NOMO-1 (cell line): ENCODE measurements at regions not wholly inside any gene's neighbourhood (a gene's known extent, or its start where the extent isn't known, plus 50 kb on each side); places are given as distances from the start of the nearest gene placed in this dataset.
"Not testable (repeated sequence)": the region's sequence is repeated elsewhere in the genome, so short reads cannot be mapped to it uniquely, and the experiment has no call there.

Experiments
- DNase-seq, 2 experiments: peaks; one replicate each; lab custom pipeline; 2025; ENCODE audit not compliant: unreplicated experiment in 2 of 2; lab: John Stamatoyannopoulos, UW

GRCh38 chr21:9881430-9881829 lies 640.0 kb upstream of the TPTE start:
- DNase-seq = not testable (repeated sequence)

- DNase-seq = not testable (repeated sequence)
Measured at GRCh38 chr21:9883047-9883446, 638.3 kb upstream of the TPTE start.

GRCh38 chr21:9883571-9884282 lies 637.7 kb upstream of the TPTE start:
- not testable (repeated sequence) for DNase-seq

GRCh38 chr21:9888500-9888899 lies 632.9 kb upstream of the TPTE start:
- DNase-seq = not testable (repeated sequence)

- DNase-seq = not testable (repeated sequence)
Measured at GRCh38 chr21:9903579-9903978, 617.8 kb upstream of the TPTE start.

- DNase-seq = not testable (repeated sequence)
Measured at GRCh38 chr21:9914135-9914534, 607.2 kb upstream of the TPTE start.

GRCh38 chr21:9919446-9919845 lies 601.9 kb upstream of the TPTE start:
- DNase-seq = not testable (repeated sequence)

GRCh38 chr21:9943639-9944038 lies 577.7 kb upstream of the TPTE start:
- not testable (repeated sequence) for DNase-seq

- DNase-seq = not testable (repeated sequence)
Measured at GRCh38 chr21:9946057-9946456, 575.3 kb upstream of the TPTE start.

GRCh38 chr21:9949510-9950289 lies 571.7 kb upstream of the TPTE start:
- DNase-seq = not testable (repeated sequence)

- not testable (repeated sequence) for DNase-seq
Measured at GRCh38 chr21:9950363-9950762, 571.0 kb upstream of the TPTE start.

- not testable (repeated sequence) for DNase-seq
Measured at GRCh38 chr21:9958791-9959190, 562.6 kb upstream of the TPTE start.

- DNase-seq = not testable (repeated sequence)
Measured at GRCh38 chr21:9959220-9959964, 562.0 kb upstream of the TPTE start.

GRCh38 chr21:9969399-9969798 lies 552.0 kb upstream of the TPTE start:
- DNase-seq = not testable (repeated sequence)

- DNase-seq = not testable (repeated sequence)
Measured at GRCh38 chr21:9972018-9972417, 549.4 kb upstream of the TPTE start.

GRCh38 chr21:9978371-9978770 lies 543.0 kb upstream of the TPTE start:
- not testable (repeated sequence) for DNase-seq

- not testable (repeated sequence) for DNase-seq
Measured at GRCh38 chr21:9997507-9997906, 523.9 kb upstream of the TPTE start.

- DNase-seq = not testable (repeated sequence)
Measured at GRCh38 chr21:10002762-10003313, 518.5 kb upstream of the TPTE start.

GRCh38 chr21:10005791-10006190 lies 515.6 kb upstream of the TPTE start:
- DNase-seq = not testable (repeated sequence)

GRCh38 chr21:10016991-10017390 lies 504.4 kb upstream of the TPTE start:
- DNase-seq = not testable (repeated sequence)

- DNase-seq = not testable (repeated sequence)
Measured at GRCh38 chr21:10017757-10018156, 503.6 kb upstream of the TPTE start.
